MM.1S (cell line): ENCODE measurements at regions not wholly inside any gene's neighbourhood (a gene's known extent, or its start where the extent isn't known, plus 50 kb on each side); places are given as distances from the start of the nearest gene placed in this dataset.

Experiments
- CTCF ChIP-seq: fragments of 300-600 bp; sonication (generic); IDR thresholded peaks from 2 replicates; pipeline ENCODE4 v1.5.1; 2016; ENCODE audit warnings: antibody characterized with exemption, low read length, mixed read lengths
- EZH2 ChIP-seq: fragments of 300-600 bp; sonication (generic); optimal IDR thresholded peaks from 2 replicates; pipeline ENCODE3; 2017; ENCODE audit warnings: low read depth, mild to moderate bottlenecking, antibody characterized with exemption, low read length, mixed read lengths
- EZH2phosphoT487 ChIP-seq: fragments of 300-600 bp; sonication (generic); IDR thresholded peaks from 2 replicates; pipeline ENCODE4 v1.6.1; 2018; ENCODE audit warnings: antibody characterized with exemption, low read length

- TF ChIP-seq EZH2 (no peak), EZH2phosphoT487 (no peak), CTCF (no peak)
Measured at GRCh38 chr2:189238903-189239302, 59.3 kb upstream of the COL5A2 start.
